ENCODE measurements at regions not wholly inside any gene's neighbourhood (a gene's known extent, or its start where the extent isn't known, plus 50 kb on each side); places are given as distances from the start of the nearest gene placed in this dataset.

GRCh38 chr13:68081061-68081460, 850.9 kb upstream of the PCDH9 start:
- TF ChIP-seq, protein P1, sequence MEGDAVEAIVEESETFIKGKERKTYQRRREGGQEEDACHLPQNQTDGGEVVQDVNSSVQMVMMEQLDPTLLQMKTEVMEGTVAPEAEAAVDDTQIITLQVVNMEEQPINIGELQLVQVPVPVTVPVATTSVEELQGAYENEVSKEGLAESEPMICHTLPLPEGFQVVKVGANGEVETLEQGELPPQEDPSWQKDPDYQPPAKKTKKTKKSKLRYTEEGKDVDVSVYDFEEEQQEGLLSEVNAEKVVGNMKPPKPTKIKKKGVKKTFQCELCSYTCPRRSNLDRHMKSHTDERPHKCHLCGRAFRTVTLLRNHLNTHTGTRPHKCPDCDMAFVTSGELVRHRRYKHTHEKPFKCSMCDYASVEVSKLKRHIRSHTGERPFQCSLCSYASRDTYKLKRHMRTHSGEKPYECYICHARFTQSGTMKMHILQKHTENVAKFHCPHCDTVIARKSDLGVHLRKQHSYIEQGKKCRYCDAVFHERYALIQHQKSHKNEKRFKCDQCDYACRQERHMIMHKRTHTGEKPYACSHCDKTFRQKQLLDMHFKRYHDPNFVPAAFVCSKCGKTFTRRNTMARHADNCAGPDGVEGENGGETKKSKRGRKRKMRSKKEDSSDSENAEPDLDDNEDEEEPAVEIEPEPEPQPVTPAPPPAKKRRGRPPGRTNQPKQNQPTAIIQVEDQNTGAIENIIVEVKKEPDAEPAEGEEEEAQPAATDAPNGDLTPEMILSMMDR (IDR thresholded peaks at IDR 0.05), result no peak
- TF ChIP-seq POLR2A (IDR thresholded peaks at IDR 0.05), result no peak

GRCh38 chr13:68078874-68079273, 848.7 kb upstream of the PCDH9 start:
- Histone ChIP-seq H3K27ac (no peak overlapping the region), H3K4me1 (no peaks in the 10 kb centered on the region), H3K4me3 (no peak overlapping the region), H3K36me3 (no peaks in the 10 kb centered on the region), H3K9me3 (peaks cover 0 to 3% (median 0%) of the 10 kb centered on the region in 12 donors), H3K27me3 (no peaks in the 10 kb centered on the region)
- intact Hi-C loops (cut with DNase I), result no loop called here
- ATAC-seq (no peak), DNase-seq (no peak)
- WGBS, 4 donors, result 70 to 84% (median 78%) methylated on average over 1 of the region's 1 CpG
- TF ChIP-seq, protein P1 (IDR thresholded peaks at IDR 0.05), result no peak
- TF ChIP-seq POLR2A (IDR thresholded peaks at IDR 0.05), result no peak

More at GRCh38 chr13:68081061-68081460, 850.9 kb upstream of the PCDH9 start:
- DNase-seq (no peak), ATAC-seq (no peak)
- Histone ChIP-seq H3K27ac (no peak overlapping the region), H3K4me1 (no peaks in the 10 kb centered on the region), H3K9me3 (peaks cover 0 to 3% (median 0%) of the 10 kb centered on the region in 12 donors), H3K4me3 (no peak overlapping the region), H3K27me3 (no peaks in the 10 kb centered on the region), H3K36me3 (no peaks in the 10 kb centered on the region)
- intact Hi-C loops (cut with DNase I), result no loop called here
- 81 to 89% (median 85%) methylated on average over 2 of the region's 2 CpGs for WGBS, 4 donors

DNA sequence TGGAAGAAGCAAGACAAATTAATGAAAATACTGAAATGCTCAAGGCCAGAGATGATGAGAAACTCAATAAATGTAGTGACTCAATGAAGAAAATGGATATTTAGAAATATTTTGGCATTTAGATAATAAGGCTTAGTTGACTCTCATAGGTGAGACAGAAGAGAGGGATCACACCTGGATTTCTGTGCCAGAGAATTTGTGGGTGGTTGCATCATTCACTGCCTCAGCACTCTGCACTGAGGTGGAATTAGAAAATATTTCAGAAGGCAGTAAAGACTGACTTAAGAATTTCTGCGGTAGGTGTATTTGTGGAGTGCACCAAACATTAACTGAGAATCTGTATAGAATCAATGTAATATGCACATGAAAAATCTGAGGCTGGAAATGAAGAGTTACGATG, 848.3 kb upstream of the PCDH9 start:
- no peaks in the 10 kb centered on the region for H3K27me3 ChIP-seq
- no peaks in the 10 kb centered on the region for H3K4me1 ChIP-seq
- 79 to 89% (median 86%) methylated on average over 2 of the region's 2 CpGs for WGBS, 4 donors
- no peak overlapping the region for H3K4me3 ChIP-seq
- H3K36me3 ChIP-seq, result no peaks in the 10 kb centered on the region
- intact Hi-C loops (cut with DNase I), result no loop called here
- no peak overlapping the region for H3K27ac ChIP-seq
- TF ChIP-seq, protein P1 (IDR thresholded peaks at IDR 0.05), result no peak
- TF ChIP-seq POLR2A (IDR thresholded peaks at IDR 0.05), result no peak
- DNase-seq (no peak), ATAC-seq (no peak)
- H3K9me3 ChIP-seq, result peaks cover 0 to 3% (median 0%) of the 10 kb centered on the region in 12 donors

DNA sequence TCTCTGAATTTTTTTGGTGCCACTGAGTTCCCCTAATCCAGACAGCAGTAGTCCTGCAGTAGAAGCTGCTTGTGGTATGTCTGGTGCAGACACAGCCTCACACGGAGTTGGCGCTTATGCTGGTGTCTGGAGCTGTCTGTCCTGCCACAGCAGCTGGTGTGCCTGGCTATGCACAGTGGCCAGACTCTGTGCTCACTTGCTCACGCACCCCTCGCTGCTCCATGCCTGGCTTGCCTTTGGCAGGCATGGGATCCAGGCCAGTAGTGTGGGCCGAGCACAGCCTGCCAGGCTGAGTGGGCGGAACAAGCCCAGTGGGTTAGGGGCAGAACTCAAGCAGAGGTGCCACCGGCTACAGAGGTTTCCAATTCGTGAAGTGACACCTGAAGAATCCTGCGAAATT, 845.9 kb upstream of the PCDH9 start:
- Histone ChIP-seq H3K9me3 (no peaks in the 10 kb centered on the region), H3K4me3 (no peak overlapping the region), H3K27me3 (no peaks in the 10 kb centered on the region), H3K27ac (no peak overlapping the region), H3K36me3 (no peaks in the 10 kb centered on the region), H3K4me1 (no peaks in the 10 kb centered on the region)
- ATAC-seq, result peak in 1 of 4 donors; percentile 13
- 78 to 85% (median 84%) methylated on average over 6 to 9 of the region's 9 CpGs for WGBS, 4 donors
- no peak for TF ChIP-seq POLR2A (IDR thresholded peaks at IDR 0.05)
- TF ChIP-seq, protein P1 (IDR thresholded peaks at IDR 0.05), result no peak
- intact Hi-C loops (cut with DNase I), result no loop called here
- no peak for DNase-seq

Measured in heart left ventricle (tissue), 16 donors.